SK-N-SH treated with all-trans-retinoic acid at 6 μM for 48 hours (cell line): ENCODE measurements at regions not wholly inside any gene's neighbourhood (a gene's known extent, or its start where the extent isn't known, plus 50 kb on each side); places are given as distances from the start of the nearest gene placed in this dataset.

Experiments used
- CREB5 ChIP-seq: fragments of 250-450 bp; sonication (Bioruptor Pico); IDR thresholded peaks from 2 replicates; pipeline ENCODE4 v1.5.1; 2020; ENCODE audit warnings: low read depth, mild to moderate bottlenecking, moderate library complexity
- ZFP30 ChIP-seq: fragments of 450-650 bp; formaldehyde crosslinking; IDR thresholded peaks from 2 replicates; pipeline ENCODE4 v1.5.0; 2022; ENCODE audit warnings: mild to moderate bottlenecking, moderate library complexity

GRCh38 chr14:85115921-85116320 is 414.0 kb upstream of the FLRT2 start:
- no peak for TF ChIP-seq ZFP30 (CRISPR knock-in tag)
- no peak for TF ChIP-seq CREB5 (CRISPR knock-in tag)
